Neural cell (in vitro differentiated cells): ENCODE measurements at regions not wholly inside any gene's neighbourhood (a gene's known extent, or its start where the extent isn't known, plus 50 kb on each side); places are given as distances from the start of the nearest gene placed in this dataset.

Experiments
- CTCF ChIP-seq: fragments of 450-650 bp; IDR thresholded peaks from 2 replicates; pipeline ENCODE4 v1.5.1; 2014; ENCODE audit warnings: antibody characterized with exemption, mild to moderate bottlenecking, moderate library complexity; ENCODE audit not compliant: poor library complexity, severe bottlenecking
- EZH2 ChIP-seq: fragments of 200-600, 300-800 bp; shearing (Covaris generic), sonication (generic); IDR thresholded peaks from 2 replicates; pipeline ENCODE4 v1.6.1; 2014; ENCODE audit warnings: antibody characterized with exemption, low read length, borderline replicate concordance, mild to moderate bottlenecking; ENCODE audit not compliant: insufficient read depth, poor library complexity, severe bottlenecking
- POLR2AphosphoS5 ChIP-seq: IDR thresholded peaks from 2 replicates; pipeline ENCODE4 v1.6.1; 2012
- RAD21 ChIP-seq: fragments of 450-650 bp; conservative IDR thresholded peaks from 2 replicates; pipeline ENCODE4 v1.6.1; 2014; ENCODE audit warnings: antibody characterized with exemption, mild to moderate bottlenecking, moderate library complexity
- REST ChIP-seq: IDR thresholded peaks from 2 replicates; pipeline ENCODE4 v1.6.1; 2012; ENCODE audit warnings: borderline replicate concordance
- SMC3 ChIP-seq: fragments of 450-650 bp; conservative IDR thresholded peaks from 2 replicates; pipeline ENCODE4 v1.6.1; 2014; ENCODE audit warnings: antibody characterized with exemption, mild to moderate bottlenecking, moderate library complexity; ENCODE audit not compliant: poor library complexity
- TAF1 ChIP-seq: IDR thresholded peaks from 2 replicates; pipeline ENCODE4 v1.6.1; 2012; ENCODE audit warnings: low read depth

DNA sequence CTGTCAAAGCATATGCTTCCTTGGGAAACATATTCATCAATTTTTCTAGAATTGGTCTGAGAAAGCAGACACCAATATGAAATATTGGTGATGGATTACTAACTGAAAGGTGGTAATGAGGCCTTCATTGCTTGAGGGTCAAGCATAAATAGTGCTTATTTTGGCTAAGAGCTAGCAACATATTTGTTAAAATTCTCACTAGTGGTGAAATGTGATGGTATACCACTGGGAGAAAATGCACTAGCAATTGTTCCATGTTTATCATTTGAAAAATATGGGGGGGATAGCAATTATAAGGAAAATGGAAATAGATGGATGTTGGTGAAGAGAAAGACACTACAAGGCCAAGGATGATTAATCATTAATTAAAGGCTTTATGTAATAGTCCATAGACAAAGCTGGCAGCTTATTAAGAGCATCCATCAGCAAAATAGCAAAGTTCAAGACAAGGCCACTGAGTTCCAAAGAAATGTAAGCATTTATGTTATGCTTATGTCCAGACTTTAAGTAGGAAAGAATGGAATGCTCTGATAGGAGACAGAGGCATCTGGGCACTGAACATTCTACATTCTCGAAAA, 253.7 kb upstream of the PRDM9 start:
- TF ChIP-seq RAD21 (no peak), CTCF (no peak), EZH2 (no peak), POLR2AphosphoS5 (no peak), REST (no peak), TAF1 (no peak), SMC3 (no peak)
